ENCODE measurements at regions not wholly inside any gene's neighbourhood (a gene's known extent, or its start where the extent isn't known, plus 50 kb on each side); places are given as distances from the start of the nearest gene placed in this dataset.
"Not testable (repeated sequence)": the region's sequence is repeated elsewhere in the genome, so short reads cannot be mapped to it uniquely, and the experiment has no call there.

- intact Hi-C loops (cut with DNase I, micrococcal nuclease), result no loop called here
- DNase-seq, result no peak
- ATAC-seq, result no peak
Measured at GRCh38 chr1:67482733-67483482, 52.7 kb upstream of the SERBP1 start.

- intact Hi-C loops (cut with DNase I, micrococcal nuclease), result no loop called here
- DNase-seq (no peak), ATAC-seq (no peak)
Measured at GRCh38 chr1:67484492-67484891, 54.3 kb upstream of the SERBP1 start.

- no peak for DNase-seq
- intact Hi-C loops (cut with DNase I, micrococcal nuclease), result no loop called here
Measured at GRCh38 chr1:67485046-67485811, 55.0 kb upstream of the SERBP1 start.

GRCh38 chr1:67489643-67490042, 59.4 kb upstream of the SERBP1 start:
- ATAC-seq, result no peak
- DNase-seq, result no peak
- intact Hi-C loops (cut with DNase I, micrococcal nuclease), result loop anchor here (10.0 kb wide), 3 partner anchors 145 to 515 kb away; no protein-coding TSS in a partner anchor

More at GRCh38 chr1:67485046-67485811, 55.0 kb upstream of the SERBP1 start:
- peak; percentile 89 for ATAC-seq

GRCh38 chr1:67491280-67491679, 61.1 kb upstream of the SERBP1 start:
- no peak for DNase-seq
- no peak for ATAC-seq
- intact Hi-C loops (cut with DNase I, micrococcal nuclease), result loop anchor here (10.0 kb wide), 3 partner anchors 146 to 516 kb away; no protein-coding TSS in a partner anchor

GRCh38 chr1:67493148-67493547, 62.9 kb upstream of the SERBP1 start:
- no peak for ATAC-seq
- intact Hi-C loops (cut with DNase I, micrococcal nuclease), result loop anchor here (10.0 kb wide), 3 partner anchors 148 to 518 kb away; no protein-coding TSS in a partner anchor
- DNase-seq, result no peak

- intact Hi-C loops (cut with DNase I, micrococcal nuclease), result loop anchor here (10.0 kb wide), 3 partner anchors 151 to 521 kb away; no protein-coding TSS in a partner anchor
- ATAC-seq, result no peak
- DNase-seq, result no peak
Measured at GRCh38 chr1:67495327-67495726, 65.1 kb upstream of the SERBP1 start.

- ATAC-seq (no peak), DNase-seq (no peak)
- intact Hi-C loops (cut with DNase I, micrococcal nuclease), result loop anchor here (10.0 kb wide), 3 partner anchors 152 to 522 kb away; no protein-coding TSS in a partner anchor
Measured at GRCh38 chr1:67496329-67496728, 66.1 kb upstream of the SERBP1 start.

GRCh38 chr1:67500413-67500959, 70.3 kb upstream of the SERBP1 start:
- ATAC-seq (peak; percentile 100), DNase-seq (peak; percentile 68 to 88)
- intact Hi-C loops (cut with DNase I, micrococcal nuclease), result loop anchor here in 1 of 2 donors (5.0 to 10.0 kb wide), 2 partner anchors 153 to 286 kb away; no protein-coding TSS in a partner anchor

- DNase-seq (no peak), ATAC-seq (no peak)
- intact Hi-C loops (cut with DNase I, micrococcal nuclease), result loop anchor here in 1 of 2 donors (5.0 to 10.0 kb wide), 2 partner anchors 157 to 289 kb away; no protein-coding TSS in a partner anchor
Measured at GRCh38 chr1:67503974-67504373, 73.8 kb upstream of the SERBP1 start.

GRCh38 chr1:67513392-67514294, 83.4 kb upstream of the SERBP1 start:
- intact Hi-C loops (cut with DNase I, micrococcal nuclease); ATAC-seq; DNase-seq: not testable (repeated sequence)

GRCh38 chr1:67514300-67514699, 84.1 kb upstream of the SERBP1 start:
- DNase-seq, result no peak
- intact Hi-C loops (cut with DNase I, micrococcal nuclease), result no loop called here
- ATAC-seq, result no peak

GRCh38 chr1:67514786-67515185, 84.6 kb upstream of the SERBP1 start:
- no peak for ATAC-seq
- no peak for DNase-seq
- intact Hi-C loops (cut with DNase I, micrococcal nuclease), result no loop called here

GRCh38 chr1:67515324-67516080, 85.3 kb upstream of the SERBP1 start:
- intact Hi-C loops (cut with DNase I, micrococcal nuclease), result no loop called here
- DNase-seq (no peak), ATAC-seq (no peak)

- no peak for DNase-seq
- no peak for ATAC-seq
- intact Hi-C loops (cut with DNase I, micrococcal nuclease), result no loop called here
Measured at GRCh38 chr1:67517046-67517445, 86.8 kb upstream of the SERBP1 start.

- intact Hi-C loops (cut with DNase I, micrococcal nuclease), result no loop called here
- no peak for DNase-seq
- peak; percentile 65 for ATAC-seq
Measured at GRCh38 chr1:67522001-67522441, 91.8 kb upstream of the SERBP1 start.

GRCh38 chr1:67522793-67523192, 92.6 kb upstream of the SERBP1 start:
- intact Hi-C loops (cut with DNase I, micrococcal nuclease), result no loop called here
- DNase-seq (no peak), ATAC-seq (no peak)

Data from left colon (tissue), 2 donors.